Activated T-cell treated with anti-CD3 and anti-CD28 coated beads for 4 hours (primary cell): ENCODE measurements at regions not wholly inside any gene's neighbourhood (a gene's known extent, or its start where the extent isn't known, plus 50 kb on each side); places are given as distances from the start of the nearest gene placed in this dataset.
"Not testable (repeated sequence)": the region's sequence is repeated elsewhere in the genome, so short reads cannot be mapped to it uniquely, and the experiment has no call there.

ENCODE experiments used
- DNase-seq: peaks from one replicate; pipeline ENCODE4 v3.0.0-alpha.2; 2020

- no peak for DNase-seq
Measured at GRCh38 chr6:169099411-169100202, 154.0 kb downstream of the THBS2 start.

GRCh38 chr6:169098651-169099050 lies 155.0 kb downstream of the THBS2 start:
- DNase-seq = not testable (repeated sequence)

GRCh38 chr6:169098116-169098515 lies 155.5 kb downstream of the THBS2 start:
- no peak for DNase-seq

GRCh38 chr6:169097381-169097959 lies 156.2 kb downstream of the THBS2 start:
- no peak for DNase-seq

- DNase-seq = no peak
Measured at GRCh38 chr6:169096388-169096787, 157.3 kb downstream of the THBS2 start.

GRCh38 chr6:169095153-169095552 lies 158.5 kb downstream of the THBS2 start:
- DNase-seq = no peak

- no peak for DNase-seq
Measured at GRCh38 chr6:169094552-169094950, 159.1 kb downstream of the THBS2 start.

GRCh38 chr6:169093770-169094551 lies 159.7 kb downstream of the THBS2 start:
- DNase-seq = no peak

- DNase-seq = no peak
Measured at GRCh38 chr6:169093066-169093723, 160.5 kb downstream of the THBS2 start.

GRCh38 chr6:169092375-169092774 lies 161.3 kb downstream of the THBS2 start:
- DNase-seq = no peak

- DNase-seq = not testable (repeated sequence)
Measured at GRCh38 chr6:169090514-169091127, 163.0 kb downstream of the THBS2 start.

GRCh38 chr6:169088762-169089161 lies 164.9 kb downstream of the THBS2 start:
- no peak for DNase-seq

GRCh38 chr6:169087443-169088041 lies 166.1 kb downstream of the THBS2 start:
- no peak for DNase-seq

GRCh38 chr6:169086616-169087015 lies 167.0 kb downstream of the THBS2 start:
- not testable (repeated sequence) for DNase-seq

GRCh38 chr6:169086020-169086419 lies 167.6 kb downstream of the THBS2 start:
- no peak for DNase-seq

GRCh38 chr6:169085466-169085865 lies 168.2 kb downstream of the THBS2 start:
- no peak for DNase-seq

GRCh38 chr6:169084557-169084956 lies 169.1 kb downstream of the THBS2 start:
- DNase-seq = not testable (repeated sequence)

GRCh38 chr6:169084067-169084466 lies 169.6 kb downstream of the THBS2 start:
- DNase-seq = no peak

- DNase-seq = no peak
Measured at GRCh38 chr6:169083508-169083874, 170.2 kb downstream of the THBS2 start.

- DNase-seq = no peak
Measured at GRCh38 chr6:169082817-169083507, 170.7 kb downstream of the THBS2 start.

GRCh38 chr6:169082093-169082492 lies 171.6 kb downstream of the THBS2 start:
- DNase-seq = no peak

GRCh38 chr6:169081248-169081647 lies 172.4 kb downstream of the THBS2 start:
- DNase-seq = no peak
